ENCODE measurements at regions not wholly inside any gene's neighbourhood (a gene's known extent, or its start where the extent isn't known, plus 50 kb on each side); places are given as distances from the start of the nearest gene placed in this dataset.

GRCh38 chr4:58265734-58266133 is 1155.5 kb upstream of the IGFBP7 start:
- in situ Hi-C loops (cut with HindIII; ENCODE audit: extremely low pct_ligation_motif_present, low pct_unique_long_range_greater_than_20kb) (no loop called here), intact Hi-C loops (cut with micrococcal nuclease; ENCODE audit: unreplicated experiment) (no loop called here)
- Histone ChIP-seq H3K79me2 (ENCODE audit: insufficient read depth, low read length) (no peaks in the 10 kb centered on the region), H3K4me2 (ENCODE audit: low read depth, low read length) (no peak overlapping the region), H3K9ac (ENCODE audit: insufficient read depth, low read depth, low read length) (no peak overlapping the region), H2AFZ (ENCODE audit: low read length) (no peak overlapping the region), H3K27ac (ENCODE audit: extremely low read length, insufficient read depth, low read length) (no peak overlapping the region), H3K4me3 (replicated peaks in 1 of 3; ENCODE audit: insufficient read depth in 1 of 3, low read depth in 2 of 3, low read length in 3 of 3) (no peak overlapping the region), H3K4me1 (ENCODE audit: insufficient read depth, low read length) (no peaks in the 10 kb centered on the region), H3K9me3 (ENCODE audit: low read length) (peaks cover 73% of the 10 kb centered on the region), H4K20me1 (ENCODE audit: insufficient read depth, low read length) (no peaks in the 10 kb centered on the region), H3K27me3 (ENCODE audit: control insufficient read depth in 1 of 2, insufficient read depth in 2 of 2, low read length in 2 of 2) (no peaks in the 10 kb centered on the region), H3K36me3 (replicated peaks in 1 of 2; ENCODE audit: control insufficient read depth in 1 of 2, insufficient read depth in 2 of 2, low read length in 2 of 2) (no peaks in the 10 kb centered on the region)
- no peak for ATAC-seq
- CTCF ChIA-PET (ENCODE audit: low intra/inter-chr PET ratio, low total read pairs), result no interaction called here
- DNase-seq (ENCODE audit: low spot score), result no peak
- TF ChIP-seq ZFX (CRISPR knock-in tag; IDR thresholded peaks at IDR 0.05; ENCODE audit: low read depth), result no peak
- TF ChIP-seq CBX2 (IDR thresholded peaks at IDR 0.05; ENCODE audit: low read depth, low read length), result no peak
- TF ChIP-seq CBX2 (CRISPR knock-in tag; IDR thresholded peaks at IDR 0.05; ENCODE audit: low read depth), result no peak
- no peak for TF ChIP-seq ZNF414 (CRISPR knock-in tag; IDR thresholded peaks at IDR 0.05)
- no peak for TF ChIP-seq BATF2 (CRISPR knock-in tag; IDR thresholded peaks at IDR 0.05)
- FAIRE-seq, result no peak
- BruUV-seq (replicated peaks), result no TSS peak
- POLR2A ChIA-PET, result no interaction called here
- WGBS (ENCODE audit: low lambda C conversion rate), result 0% methylated on average over 2 of the region's 2 CpGs

DNA sequence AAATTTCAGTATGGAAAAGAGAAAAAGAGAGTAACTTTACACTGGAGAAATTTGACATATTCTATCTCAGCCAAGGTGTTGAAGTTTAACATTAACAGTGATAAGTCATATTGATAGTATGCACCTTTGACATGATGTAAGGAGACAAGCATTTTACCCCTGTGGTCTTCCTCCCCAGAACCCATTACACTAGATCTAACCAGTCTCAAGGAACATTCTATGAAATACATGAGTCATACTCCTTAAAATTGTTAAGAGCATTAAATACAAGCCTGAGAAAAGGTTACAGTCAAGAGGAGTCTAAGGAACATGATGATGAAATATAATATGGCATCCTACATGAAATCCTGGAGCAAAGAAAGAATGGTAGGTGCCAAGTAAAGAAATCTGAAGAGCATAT is 1151.3 kb upstream of the IGFBP7 start:
- no peaks in the 10 kb centered on the region for H3K4me1 ChIP-seq (ENCODE audit: insufficient read depth, low read length)
- no peak overlapping the region for H2AFZ ChIP-seq (ENCODE audit: low read length)
- no peak overlapping the region for H3K9ac ChIP-seq (ENCODE audit: insufficient read depth, low read depth, low read length)
- no peaks in the 10 kb centered on the region for H3K36me3 ChIP-seq (replicated peaks in 1 of 2; ENCODE audit: control insufficient read depth in 1 of 2, insufficient read depth in 2 of 2, low read length in 2 of 2)
- ChIA-PET POLR2A (no interaction called here), CTCF (ENCODE audit: low intra/inter-chr PET ratio, low total read pairs) (no interaction called here)
- H4K20me1 ChIP-seq (ENCODE audit: insufficient read depth, low read length), result no peaks in the 10 kb centered on the region
- H3K4me3 ChIP-seq (replicated peaks in 1 of 3; ENCODE audit: insufficient read depth in 1 of 3, low read depth in 2 of 3, low read length in 3 of 3), result no peak overlapping the region
- no peak for FAIRE-seq
- no peak overlapping the region for H3K4me2 ChIP-seq (ENCODE audit: low read depth, low read length)
- intact Hi-C loops (cut with micrococcal nuclease; ENCODE audit: unreplicated experiment), result no loop called here
- no peaks in the 10 kb centered on the region for H3K79me2 ChIP-seq (ENCODE audit: insufficient read depth, low read length)
- no peak for DNase-seq (ENCODE audit: low spot score)
- in situ Hi-C loops (cut with HindIII; ENCODE audit: extremely low pct_ligation_motif_present, low pct_unique_long_range_greater_than_20kb), result no loop called here
- no peak overlapping the region for H3K27ac ChIP-seq (ENCODE audit: extremely low read length, insufficient read depth, low read length)
- H3K9me3 ChIP-seq (ENCODE audit: low read length), result peaks cover 63% of the 10 kb centered on the region
- ATAC-seq, result no peak
- H3K27me3 ChIP-seq (ENCODE audit: control insufficient read depth in 1 of 2, insufficient read depth in 2 of 2, low read length in 2 of 2), result no peaks in the 10 kb centered on the region
- no TSS peak for BruUV-seq (replicated peaks)
- TF ChIP-seq ZNF205 (CRISPR knock-in tag; IDR thresholded peaks at IDR 0.05) (no peak), ZNF317 (CRISPR knock-in tag; IDR thresholded peaks at IDR 0.05) (no peak), ZNF441 (CRISPR knock-in tag; IDR thresholded peaks at IDR 0.05; ENCODE audit: borderline replicate concordance) (no peak), ZNF367 (CRISPR knock-in tag; IDR thresholded peaks at IDR 0.05; ENCODE audit: borderline replicate concordance) (no peak), MYNN (CRISPR knock-in tag; IDR thresholded peaks at IDR 0.05; ENCODE audit: low read depth) (no peak), ZBTB7A (CRISPR knock-in tag; IDR thresholded peaks at IDR 0.05) (no peak)
- TF ChIP-seq, protein P1, sequence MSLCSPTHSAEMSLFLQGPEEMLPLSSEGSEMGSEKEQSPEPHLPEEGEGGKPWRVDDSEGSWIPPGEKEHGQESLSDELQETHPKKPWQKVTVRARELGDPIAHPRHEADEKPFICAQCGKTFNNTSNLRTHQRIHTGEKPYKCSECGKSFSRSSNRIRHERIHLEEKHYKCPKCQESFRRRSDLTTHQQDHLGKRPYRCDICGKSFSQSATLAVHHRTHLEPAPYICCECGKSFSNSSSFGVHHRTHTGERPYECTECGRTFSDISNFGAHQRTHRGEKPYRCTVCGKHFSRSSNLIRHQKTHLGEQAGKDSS (CRISPR knock-in tag; IDR thresholded peaks at IDR 0.05; ENCODE audit: borderline replicate concordance, low read depth), result no peak
- TF ChIP-seq, protein P2, sequence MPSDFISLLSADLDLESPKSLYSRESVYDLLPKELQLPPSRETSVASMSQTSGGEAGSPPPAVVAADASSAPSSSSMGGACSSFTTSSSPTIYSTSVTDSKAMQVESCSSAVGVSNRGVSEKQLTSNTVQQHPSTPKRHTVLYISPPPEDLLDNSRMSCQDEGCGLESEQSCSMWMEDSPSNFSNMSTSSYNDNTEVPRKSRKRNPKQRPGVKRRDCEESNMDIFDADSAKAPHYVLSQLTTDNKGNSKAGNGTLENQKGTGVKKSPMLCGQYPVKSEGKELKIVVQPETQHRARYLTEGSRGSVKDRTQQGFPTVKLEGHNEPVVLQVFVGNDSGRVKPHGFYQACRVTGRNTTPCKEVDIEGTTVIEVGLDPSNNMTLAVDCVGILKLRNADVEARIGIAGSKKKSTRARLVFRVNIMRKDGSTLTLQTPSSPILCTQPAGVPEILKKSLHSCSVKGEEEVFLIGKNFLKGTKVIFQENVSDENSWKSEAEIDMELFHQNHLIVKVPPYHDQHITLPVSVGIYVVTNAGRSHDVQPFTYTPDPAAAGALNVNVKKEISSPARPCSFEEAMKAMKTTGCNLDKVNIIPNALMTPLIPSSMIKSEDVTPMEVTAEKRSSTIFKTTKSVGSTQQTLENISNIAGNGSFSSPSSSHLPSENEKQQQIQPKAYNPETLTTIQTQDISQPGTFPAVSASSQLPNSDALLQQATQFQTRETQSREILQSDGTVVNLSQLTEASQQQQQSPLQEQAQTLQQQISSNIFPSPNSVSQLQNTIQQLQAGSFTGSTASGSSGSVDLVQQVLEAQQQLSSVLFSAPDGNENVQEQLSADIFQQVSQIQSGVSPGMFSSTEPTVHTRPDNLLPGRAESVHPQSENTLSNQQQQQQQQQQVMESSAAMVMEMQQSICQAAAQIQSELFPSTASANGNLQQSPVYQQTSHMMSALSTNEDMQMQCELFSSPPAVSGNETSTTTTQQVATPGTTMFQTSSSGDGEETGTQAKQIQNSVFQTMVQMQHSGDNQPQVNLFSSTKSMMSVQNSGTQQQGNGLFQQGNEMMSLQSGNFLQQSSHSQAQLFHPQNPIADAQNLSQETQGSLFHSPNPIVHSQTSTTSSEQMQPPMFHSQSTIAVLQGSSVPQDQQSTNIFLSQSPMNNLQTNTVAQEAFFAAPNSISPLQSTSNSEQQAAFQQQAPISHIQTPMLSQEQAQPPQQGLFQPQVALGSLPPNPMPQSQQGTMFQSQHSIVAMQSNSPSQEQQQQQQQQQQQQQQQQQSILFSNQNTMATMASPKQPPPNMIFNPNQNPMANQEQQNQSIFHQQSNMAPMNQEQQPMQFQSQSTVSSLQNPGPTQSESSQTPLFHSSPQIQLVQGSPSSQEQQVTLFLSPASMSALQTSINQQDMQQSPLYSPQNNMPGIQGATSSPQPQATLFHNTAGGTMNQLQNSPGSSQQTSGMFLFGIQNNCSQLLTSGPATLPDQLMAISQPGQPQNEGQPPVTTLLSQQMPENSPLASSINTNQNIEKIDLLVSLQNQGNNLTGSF (CRISPR knock-in tag; IDR thresholded peaks at IDR 0.05), result no peak

Data from HepG2 (cell line).